Body of pancreas (tissue), 4 donors: ENCODE measurements at regions not wholly inside any gene's neighbourhood (a gene's known extent, or its start where the extent isn't known, plus 50 kb on each side); places are given as distances from the start of the nearest gene placed in this dataset.

ENCODE experiments used
- POLR2A ChIP-seq, 3 donors: fragments of 450-650 bp; IDR thresholded peaks; one replicate each; pipeline ENCODE4 v1.6.1; 2016; ENCODE audit warnings: antibody characterized with exemption in 3 of 3, mild to moderate bottlenecking in 2 of 3
- TF ChIP-seq, protein P1 (sequence below), 7 experiments: fragments of 450-650 bp in 4 of 7; fragments of 200-600 bp in 3 of 7; sonication (generic) in 3 of 7; IDR thresholded peaks; one replicate each; pipeline ENCODE4 v1.5.1; 2016 to 2019; ENCODE audit warnings: antibody characterized with exemption in 7 of 7

DNA sequence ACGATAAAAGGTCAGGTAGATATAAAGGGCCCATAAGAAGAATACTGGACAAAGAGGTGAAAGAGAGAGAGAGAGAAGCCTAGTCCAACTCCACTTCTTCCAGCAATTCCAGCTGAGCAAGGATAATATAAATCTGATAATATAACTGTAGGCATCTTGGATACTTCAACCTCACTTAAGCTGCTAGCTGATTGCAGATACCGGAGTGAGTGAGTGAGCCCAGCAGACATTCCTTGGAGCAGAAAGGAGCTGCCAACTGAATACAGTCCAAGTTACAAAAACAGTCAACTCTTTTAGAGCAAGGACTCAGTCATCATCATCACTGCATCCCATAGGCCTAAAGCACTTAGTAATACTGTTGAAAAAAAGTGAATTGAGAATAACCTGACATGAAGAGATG, 387.6 kb downstream of the SLITRK6 start:
- TF ChIP-seq, protein P1, sequence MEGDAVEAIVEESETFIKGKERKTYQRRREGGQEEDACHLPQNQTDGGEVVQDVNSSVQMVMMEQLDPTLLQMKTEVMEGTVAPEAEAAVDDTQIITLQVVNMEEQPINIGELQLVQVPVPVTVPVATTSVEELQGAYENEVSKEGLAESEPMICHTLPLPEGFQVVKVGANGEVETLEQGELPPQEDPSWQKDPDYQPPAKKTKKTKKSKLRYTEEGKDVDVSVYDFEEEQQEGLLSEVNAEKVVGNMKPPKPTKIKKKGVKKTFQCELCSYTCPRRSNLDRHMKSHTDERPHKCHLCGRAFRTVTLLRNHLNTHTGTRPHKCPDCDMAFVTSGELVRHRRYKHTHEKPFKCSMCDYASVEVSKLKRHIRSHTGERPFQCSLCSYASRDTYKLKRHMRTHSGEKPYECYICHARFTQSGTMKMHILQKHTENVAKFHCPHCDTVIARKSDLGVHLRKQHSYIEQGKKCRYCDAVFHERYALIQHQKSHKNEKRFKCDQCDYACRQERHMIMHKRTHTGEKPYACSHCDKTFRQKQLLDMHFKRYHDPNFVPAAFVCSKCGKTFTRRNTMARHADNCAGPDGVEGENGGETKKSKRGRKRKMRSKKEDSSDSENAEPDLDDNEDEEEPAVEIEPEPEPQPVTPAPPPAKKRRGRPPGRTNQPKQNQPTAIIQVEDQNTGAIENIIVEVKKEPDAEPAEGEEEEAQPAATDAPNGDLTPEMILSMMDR (IDR thresholded peaks at IDR 0.05) = no peak
- TF ChIP-seq POLR2A (IDR thresholded peaks at IDR 0.05) = no peak
